B cell (primary cell): ENCODE measurements at regions not wholly inside any gene's neighbourhood (a gene's known extent, or its start where the extent isn't known, plus 50 kb on each side); places are given as distances from the start of the nearest gene placed in this dataset.
"Not testable (repeated sequence)": the region's sequence is repeated elsewhere in the genome, so short reads cannot be mapped to it uniquely, and the experiment has no call there.

Source experiments
- ATAC-seq: fragments of 200-7000 bp; cut with Tn5 transposase; one replicate; pipeline ENCODE4 v1.10.0; 2021; ENCODE audit warnings: low read depth, mild to moderate bottlenecking, moderate number of reproducible peaks, moderate library complexity
- CTCF ChIA-PET: fragments of 350-600 bp; sonication (Branson Sonifier 250); formaldehyde crosslinking; loops from one replicate; lab custom pipeline; 2021; ENCODE audit warnings: antibody characterized with exemption, inconsistent platforms; lab: Charles Lee
- POLR2A ChIA-PET: fragments of 350-600 bp; sonication (Branson Sonifier 250); formaldehyde crosslinking; loops from one replicate; lab custom pipeline; 2021; ENCODE audit warnings: antibody characterized with exemption; lab: Charles Lee
- DNase-seq: peaks from one replicate; pipeline ENCODE4 v3.0.0; 2013
- H2AFZ ChIP-seq: 2 replicates; pipeline ENCODE4 v1.6.1; 2012; ENCODE audit warnings: mild to moderate bottlenecking, low read depth, low read length; ENCODE audit not compliant: insufficient read depth, poor library complexity, severe bottlenecking
- H3K27ac ChIP-seq, 2 donors: 1 replicate in 1 of 2; 2 replicates in 1 of 2; pipeline ENCODE4 v1.5.1; 2012 to 2013; ENCODE audit warnings: low read length in 2 of 2, mild to moderate bottlenecking in 2 of 2, moderate library complexity in 1 of 2
- H3K27me3 ChIP-seq, 4 experiments: fragments of 200-600 bp in 1 of 4; sonication (generic) in 1 of 4; replicated peaks in 1 of 4; 1 replicate in 2 of 4; 2 replicates in 2 of 4; pipeline versions ENCODE4 v1.6.1 to v1.7.0; 2013 to 2016; ENCODE audit warnings: low read length in 3 of 4, mild to moderate bottlenecking in 2 of 4, mixed read lengths in 1 of 4, moderate library complexity in 1 of 4; ENCODE audit not compliant: insufficient read depth in 4 of 4, control insufficient read depth in 3 of 4; ENCODE audit errors: control extremely low read depth in 1 of 4
- H3K36me3 ChIP-seq, 2 experiments: replicated peaks in 1 of 2; 1 replicate in 1 of 2; 2 replicates in 1 of 2; pipeline versions ENCODE4 v1.6.1 to v1.7.1; 2013; ENCODE audit warnings: low read length in 1 of 2; ENCODE audit not compliant: insufficient read depth in 2 of 2, control insufficient read depth in 1 of 2; ENCODE audit errors: control extremely low read depth in 1 of 2, extremely low read depth in 1 of 2
- H3K4me1 ChIP-seq, 2 donors: fragments of 200-600 bp in 1 of 2; sonication (generic) in 1 of 2; 1 replicate in 1 of 2; 2 replicates in 1 of 2; pipeline versions ENCODE4 v1.5.1 to v1.6.1; 2013 to 2017; ENCODE audit warnings: low read length in 2 of 2; ENCODE audit not compliant: control insufficient read depth in 2 of 2, insufficient read depth in 2 of 2
- H3K4me2 ChIP-seq: replicated peaks from 2 replicates; pipeline ENCODE3; 2012; ENCODE audit warnings: mild to moderate bottlenecking, low read depth, low read length; ENCODE audit not compliant: poor library complexity, severe bottlenecking
- H3K4me3 ChIP-seq, 5 experiments: fragments of 200-600 bp in 1 of 5; sonication (generic) in 1 of 5; 1 replicate in 3 of 5; 2 replicates in 2 of 5; pipeline versions ENCODE4 v1.5.1 to v1.7.0; 2011 to 2016; ENCODE audit warnings: low read length in 4 of 5, mild to moderate bottlenecking in 4 of 5, low read depth in 2 of 5, control low read depth in 1 of 5, moderate library complexity in 1 of 5; ENCODE audit not compliant: insufficient read depth in 1 of 5; ENCODE audit errors: control extremely low read depth in 1 of 5, extremely low read depth in 1 of 5
- H3K79me2 ChIP-seq: fragments of 200-600 bp; sonication (generic); one replicate; pipeline ENCODE4 v1.6.0; 2016; ENCODE audit warnings: low read length; ENCODE audit not compliant: control insufficient read depth, insufficient read depth
- H3K9ac ChIP-seq: fragments of 200-600 bp; sonication (generic); 2 replicates; pipeline ENCODE4 v1.6.1; 2017; ENCODE audit warnings: mild to moderate bottlenecking, low read length, moderate library complexity
- H3K9me3 ChIP-seq, 3 donors: one replicate each; pipeline versions ENCODE4 v1.6.1 to v1.7.1; 2013; ENCODE audit warnings: low read length in 2 of 3; ENCODE audit not compliant: control insufficient read depth in 2 of 3, insufficient read depth in 1 of 3; ENCODE audit errors: control extremely low read depth in 1 of 3
- H4K20me1 ChIP-seq: 2 replicates; pipeline ENCODE4 v1.6.0; 2012; ENCODE audit warnings: mild to moderate bottlenecking, low read length; ENCODE audit not compliant: insufficient read depth, control insufficient read depth, poor library complexity, severe bottlenecking
- H3K27ac Mint-ChIP-seq: one replicate; pipeline ENCODE4 v1.8.0; 2021; ENCODE audit warnings: mixed read lengths
- H3K27me3 Mint-ChIP-seq: one replicate; pipeline ENCODE4 v1.8.0; 2021; ENCODE audit warnings: mixed read lengths
- H3K4me1 Mint-ChIP-seq: one replicate; pipeline ENCODE4 v1.8.0; 2021; ENCODE audit warnings: mixed read lengths
- H3K4me3 Mint-ChIP-seq: one replicate; pipeline ENCODE4 v1.8.0; 2021; ENCODE audit warnings: mixed read lengths
- H3K9me3 Mint-ChIP-seq: one replicate; pipeline ENCODE4 v1.8.0; 2022; ENCODE audit warnings: mixed read lengths; ENCODE audit not compliant: insufficient read depth
- EZH2 ChIP-seq: IDR thresholded peaks from 2 replicates; pipeline ENCODE4 v1.6.1; 2012; ENCODE audit warnings: borderline replicate concordance, low read depth, mild to moderate bottlenecking, moderate library complexity, low read length; ENCODE audit not compliant: insufficient read depth, poor library complexity, severe bottlenecking
- WGBS: methylation state at CpG from one replicate; pipeline ENCODE4 v1.1.5; 2013; ENCODE audit warnings: missing lambda C conversion rate; ENCODE audit not compliant: insufficient coverage; 5-methylcytosine and 5-hydroxymethylcytosine counted together
- intact Hi-C: fragments of 100-400 bp; cut with micrococcal nuclease; formaldehyde crosslinking; loops from one replicate; pipeline ENCODE4 v1.10.0; 2022
- TF ChIP-seq, protein P1 (sequence below): fragments of 200-600 bp; IDR thresholded peaks from one replicate; pipeline ENCODE4 v1.8.0; 2022; ENCODE audit warnings: antibody characterized with exemption, mild to moderate bottlenecking

DNA sequence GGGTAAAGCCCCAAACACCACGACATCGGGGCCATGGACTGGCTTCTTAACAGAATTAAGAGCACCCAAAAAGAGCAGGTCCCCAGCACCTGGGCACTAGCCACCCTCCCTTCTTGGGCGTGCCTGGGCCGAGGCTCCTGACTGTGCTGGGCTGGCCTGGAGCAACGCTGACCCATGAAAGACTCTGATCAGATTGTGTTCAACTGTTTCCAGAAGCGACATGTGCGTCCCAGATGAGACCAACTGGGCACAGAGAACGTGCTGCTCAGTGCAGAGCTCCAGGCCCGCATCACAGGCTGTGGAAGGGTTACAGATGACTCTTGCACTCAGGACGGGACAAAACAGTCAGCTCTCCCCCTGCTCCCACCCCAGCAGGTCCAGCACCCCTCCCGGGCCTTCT, 100.7 kb downstream of the KCNJ12 start:
- TF ChIP-seq, protein P1, sequence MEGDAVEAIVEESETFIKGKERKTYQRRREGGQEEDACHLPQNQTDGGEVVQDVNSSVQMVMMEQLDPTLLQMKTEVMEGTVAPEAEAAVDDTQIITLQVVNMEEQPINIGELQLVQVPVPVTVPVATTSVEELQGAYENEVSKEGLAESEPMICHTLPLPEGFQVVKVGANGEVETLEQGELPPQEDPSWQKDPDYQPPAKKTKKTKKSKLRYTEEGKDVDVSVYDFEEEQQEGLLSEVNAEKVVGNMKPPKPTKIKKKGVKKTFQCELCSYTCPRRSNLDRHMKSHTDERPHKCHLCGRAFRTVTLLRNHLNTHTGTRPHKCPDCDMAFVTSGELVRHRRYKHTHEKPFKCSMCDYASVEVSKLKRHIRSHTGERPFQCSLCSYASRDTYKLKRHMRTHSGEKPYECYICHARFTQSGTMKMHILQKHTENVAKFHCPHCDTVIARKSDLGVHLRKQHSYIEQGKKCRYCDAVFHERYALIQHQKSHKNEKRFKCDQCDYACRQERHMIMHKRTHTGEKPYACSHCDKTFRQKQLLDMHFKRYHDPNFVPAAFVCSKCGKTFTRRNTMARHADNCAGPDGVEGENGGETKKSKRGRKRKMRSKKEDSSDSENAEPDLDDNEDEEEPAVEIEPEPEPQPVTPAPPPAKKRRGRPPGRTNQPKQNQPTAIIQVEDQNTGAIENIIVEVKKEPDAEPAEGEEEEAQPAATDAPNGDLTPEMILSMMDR: no peak
- no peak for TF ChIP-seq EZH2
- no peak overlapping the region for H3K4me3 Mint-ChIP-seq
- no peaks in the 10 kb centered on the region for H3K4me1 ChIP-seq
- peaks cover 1 to 31% (median 18%) of the 10 kb centered on the region in 3 donors for H3K9me3 ChIP-seq
- no peaks in the 10 kb centered on the region for H4K20me1 ChIP-seq
- H3K4me2 ChIP-seq: no peak overlapping the region
- H3K4me1 Mint-ChIP-seq: no peaks in the 10 kb centered on the region
- intact Hi-C loops: no loop called here
- CTCF ChIA-PET: no interaction called here
- no peaks in the 10 kb centered on the region for H3K36me3 ChIP-seq
- ATAC-seq (no peak), DNase-seq (no peak)
- no peaks in the 10 kb centered on the region for H3K9me3 Mint-ChIP-seq
- H3K4me3 ChIP-seq: no peak overlapping the region
- H3K27ac Mint-ChIP-seq: no peak overlapping the region
- no peaks in the 10 kb centered on the region for H3K79me2 ChIP-seq
- H3K9ac ChIP-seq: no peak overlapping the region
- peaks cover 0 to 24% (median 1%) of the 10 kb centered on the region in 4 experiments for H3K27me3 ChIP-seq
- POLR2A ChIA-PET: no interaction called here
- 96% methylated on average over 10 of the region's 11 CpGs for WGBS
- H3K27me3 Mint-ChIP-seq: peaks cover 41% of the 10 kb centered on the region
- H2AFZ ChIP-seq: no peak overlapping the region
- no peak overlapping the region for H3K27ac ChIP-seq

- Histone ChIP-seq H3K4me3 (no peak overlapping the region), H3K79me2 (no peaks in the 10 kb centered on the region), H3K27ac (no peak overlapping the region), H3K9ac (no peak overlapping the region), H3K27me3 (peaks cover 0 to 20% (median 0%) of the 10 kb centered on the region in 4 experiments), H4K20me1 (no peaks in the 10 kb centered on the region), H3K36me3 (no peaks in the 10 kb centered on the region), H3K9me3 (peaks cover 1 to 24% (median 16%) of the 10 kb centered on the region in 3 donors), H3K4me2 (no peak overlapping the region), H3K4me1 (no peaks in the 10 kb centered on the region), H2AFZ (no peak overlapping the region)
- WGBS: 54% methylated on average over 5 of the region's 9 CpGs
- intact Hi-C loops: no loop called here
- POLR2A ChIA-PET: no interaction called here
- TF ChIP-seq EZH2: no peak
- TF ChIP-seq, protein P1: no peak
- CTCF ChIA-PET: no interaction called here
- Mint-ChIP-seq H3K4me3 (no peak overlapping the region), H3K27me3 (peaks cover 66% of the 10 kb centered on the region), H3K9me3 (no peaks in the 10 kb centered on the region), H3K27ac (no peak overlapping the region), H3K4me1 (no peaks in the 10 kb centered on the region)
- no peak for DNase-seq
- no peak for ATAC-seq
Measured at GRCh38 chr17:21482189-21482865, 106.2 kb downstream of the KCNJ12 start.

DNA sequence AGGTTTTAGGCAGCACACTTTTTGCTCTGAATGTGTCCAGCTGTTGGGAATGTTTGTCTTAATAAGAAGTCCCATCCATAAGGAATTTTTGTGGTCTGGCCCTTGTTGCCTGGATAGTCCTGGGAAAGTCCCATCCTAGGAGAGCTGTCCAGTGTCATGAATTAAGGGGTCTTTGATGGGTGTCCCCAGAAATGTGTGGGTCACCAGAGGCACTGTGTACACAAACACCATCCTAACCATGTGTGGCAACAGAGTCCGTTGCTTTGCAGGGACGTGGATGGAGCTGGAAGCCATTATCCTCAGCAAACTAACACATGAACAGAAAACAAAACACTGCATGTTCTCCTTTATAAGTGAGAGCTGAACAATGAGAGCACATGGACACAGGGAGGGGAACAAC, 111.9 kb downstream of the KCNJ12 start:
- CTCF ChIA-PET: interaction anchor here (1.5 kb wide), 1 partner anchor 26 kb away, joined by 4 read pairs; no protein-coding TSS in a partner anchor
- H2AFZ ChIP-seq, H3K4me3 ChIP-seq, H3K27ac ChIP-seq, H3K4me3 Mint-ChIP-seq, ATAC-seq, H3K79me2 ChIP-seq, H3K9me3 ChIP-seq, H3K36me3 ChIP-seq, H3K27ac Mint-ChIP-seq, H3K27me3 ChIP-seq, H3K4me1 Mint-ChIP-seq, H3K9ac ChIP-seq, H3K4me1 ChIP-seq, POLR2A ChIA-PET, H3K4me2 ChIP-seq, H4K20me1 ChIP-seq, DNase-seq, H3K9me3 Mint-ChIP-seq, intact Hi-C loops: not testable (repeated sequence)
- WGBS: no CpG with 5 or more reads among the region's 2 CpGs
- H3K27me3 Mint-ChIP-seq: peaks cover 40% of the 10 kb centered on the region
